22Rv1 (cell line): ENCODE measurements at regions not wholly inside any gene's neighbourhood (a gene's known extent, or its start where the extent isn't known, plus 50 kb on each side); places are given as distances from the start of the nearest gene placed in this dataset.

ENCODE experiments used
- CTCF ChIP-seq: fragments of 450-650 bp; IDR thresholded peaks from 2 replicates; pipeline ENCODE4 v1.5.1; 2017; ENCODE audit warnings: mild to moderate bottlenecking
- ZFX ChIP-seq: fragments of 450-650 bp; IDR thresholded peaks from 2 replicates; pipeline ENCODE4 v1.6.1; 2017; ENCODE audit warnings: antibody characterized with exemption, borderline replicate concordance

- no peak for TF ChIP-seq CTCF
- no peak for TF ChIP-seq ZFX
These were observed 301.1 kb upstream of the GOLIM4 start for GRCh38 chr3:168396861-168397260.
